H4 (cell line): ENCODE measurements at regions not wholly inside any gene's neighbourhood (a gene's known extent, or its start where the extent isn't known, plus 50 kb on each side); places are given as distances from the start of the nearest gene placed in this dataset.

ENCODE experiments used
- DNase-seq: peaks from one replicate; pipeline ENCODE4 v3.0.0-alpha.2; 2015; ENCODE audit warnings: low spot score

GRCh38 chr20:48180024-48180423, 394.7 kb upstream of the SULF2 start:
- peak; percentile 59 for DNase-seq

- no peak for DNase-seq
Observed at GRCh38 chr20:48178633-48179032, 393.4 kb upstream of the SULF2 start.

GRCh38 chr20:48177058-48177457, 391.8 kb upstream of the SULF2 start:
- DNase-seq, result no peak

- no peak for DNase-seq
Observed at GRCh38 chr20:48176139-48176538, 390.9 kb upstream of the SULF2 start.

GRCh38 chr20:48175261-48175660, 390.0 kb upstream of the SULF2 start:
- no peak for DNase-seq

GRCh38 chr20:48172357-48172702, 387.0 kb upstream of the SULF2 start:
- no peak for DNase-seq

GRCh38 chr20:48171626-48172356, 386.5 kb upstream of the SULF2 start:
- DNase-seq, result no peak

GRCh38 chr20:48171071-48171470, 385.8 kb upstream of the SULF2 start:
- DNase-seq, result no peak

- no peak for DNase-seq
Observed at GRCh38 chr20:48170625-48171024, 385.3 kb upstream of the SULF2 start.

- DNase-seq, result no peak
Observed at GRCh38 chr20:48169650-48170225, 384.5 kb upstream of the SULF2 start.

- DNase-seq, result no peak
Observed at GRCh38 chr20:48166082-48166835, 381.0 kb upstream of the SULF2 start.

GRCh38 chr20:48165401-48165685, 380.1 kb upstream of the SULF2 start:
- no peak for DNase-seq

GRCh38 chr20:48164566-48165400, 379.5 kb upstream of the SULF2 start:
- DNase-seq, result no peak

GRCh38 chr20:48164034-48164433, 378.8 kb upstream of the SULF2 start:
- no peak for DNase-seq

GRCh38 chr20:48163505-48163904, 378.2 kb upstream of the SULF2 start:
- no peak for DNase-seq

- DNase-seq, result no peak
Observed at GRCh38 chr20:48162621-48163020, 377.3 kb upstream of the SULF2 start.

- no peak for DNase-seq
Observed at GRCh38 chr20:48159145-48160008, 374.1 kb upstream of the SULF2 start.

- no peak for DNase-seq
Observed at GRCh38 chr20:48158014-48158413, 372.7 kb upstream of the SULF2 start.

- no peak for DNase-seq
Observed at GRCh38 chr20:48156951-48157700, 371.8 kb upstream of the SULF2 start.

- no peak for DNase-seq
Observed at GRCh38 chr20:48156521-48156920, 371.2 kb upstream of the SULF2 start.

- no peak for DNase-seq
Observed at GRCh38 chr20:48155268-48155667, 370.0 kb upstream of the SULF2 start.
